ENCODE measurements at regions not wholly inside any gene's neighbourhood (a gene's known extent, or its start where the extent isn't known, plus 50 kb on each side); places are given as distances from the start of the nearest gene placed in this dataset.
"Not testable (repeated sequence)": the region's sequence is repeated elsewhere in the genome, so short reads cannot be mapped to it uniquely, and the experiment has no call there.

- TF ChIP-seq CTCF (IDR thresholded peaks at IDR 0.05; ENCODE audit: insufficient read depth, low read length, poor library complexity, severe bottlenecking); EZH2phosphoT487 (conservative IDR thresholded peaks at IDR 0.05; ENCODE audit: low read length): not testable (repeated sequence)
These were observed 1057.7 kb downstream of the HACE1 start for GRCh38 chr6:103801901-103802479.
